GM18873 (cell line): ENCODE measurements at regions not wholly inside any gene's neighbourhood (a gene's known extent, or its start where the extent isn't known, plus 50 kb on each side); places are given as distances from the start of the nearest gene placed in this dataset.
A peak's percentile ranks its signal among the peaks of the same experiment; 100 is the strongest.

Experiments
- ATAC-seq: cut with Tn5 transposase; IDR thresholded peaks from one replicate; pipeline ENCODE4 v1.9.1; 2021; ENCODE audit warnings: mild to moderate bottlenecking, moderate library complexity, moderate number of reproducible peaks; ENCODE audit not compliant: unreplicated experiment, low FRiP score

DNA sequence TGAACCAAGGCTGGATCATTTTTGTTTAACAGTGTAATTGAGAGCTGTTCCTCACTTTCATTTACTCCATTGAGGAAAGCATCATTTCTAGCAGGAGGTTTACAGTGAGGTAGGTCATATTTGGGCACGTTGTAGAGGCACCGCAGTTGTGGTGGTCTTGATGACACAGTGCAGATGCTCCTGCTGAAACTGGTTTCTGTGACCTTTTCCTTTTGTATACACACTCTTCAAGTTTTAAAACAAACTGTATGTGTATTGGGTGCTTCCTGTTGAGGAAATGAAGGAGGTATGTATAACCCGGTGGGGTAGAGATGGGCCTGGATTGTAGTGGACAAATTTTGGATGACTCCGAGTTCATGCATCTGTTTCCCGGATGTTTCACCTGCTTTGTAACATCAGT lies 456.3 kb upstream of the RGS6 start:
- ATAC-seq = no peak

DNA sequence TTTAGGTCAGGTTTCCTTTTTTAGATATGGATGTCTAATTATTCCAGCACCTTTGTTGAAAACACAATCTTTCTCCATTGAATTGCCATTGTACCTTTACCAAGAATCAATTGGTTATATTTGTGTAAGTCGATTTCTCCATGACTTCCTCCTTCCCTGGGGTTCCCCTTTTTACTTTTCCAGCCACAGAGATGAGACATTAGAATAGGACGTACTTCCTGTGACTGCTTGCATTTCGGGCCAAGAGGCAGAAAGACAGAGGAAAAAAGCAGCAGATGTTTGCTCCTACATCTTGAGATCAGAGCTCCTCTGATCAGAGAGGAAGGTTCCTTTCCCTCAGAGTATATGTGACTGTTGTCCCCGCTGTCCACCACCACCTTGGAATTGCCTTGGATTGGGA lies 453.7 kb upstream of the RGS6 start:
- ATAC-seq = no peak

GRCh38 chr14:71481021-71481654 lies 451.1 kb upstream of the RGS6 start:
- ATAC-seq = no peak

DNA sequence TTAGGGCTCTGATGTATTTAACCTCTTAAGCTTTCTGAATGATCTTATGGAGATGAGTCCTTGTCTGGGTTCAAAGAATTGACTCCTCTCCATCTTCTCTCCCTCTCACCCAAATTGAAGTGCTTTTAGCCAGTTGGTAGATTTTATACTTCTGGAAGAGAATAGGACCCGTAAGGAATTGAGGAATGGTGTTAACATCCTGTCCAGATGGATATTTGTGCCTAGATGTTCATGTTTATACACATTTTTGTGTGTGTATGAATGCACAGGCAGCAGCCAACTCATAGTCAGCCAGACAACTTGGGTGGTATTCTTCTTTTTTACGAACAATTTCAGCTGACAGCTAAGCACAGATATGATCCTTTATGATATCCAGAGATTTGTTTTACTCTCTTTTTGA lies 449.6 kb upstream of the RGS6 start:
- no peak for ATAC-seq

GRCh38 chr14:71483154-71483553 lies 449.1 kb upstream of the RGS6 start:
- ATAC-seq = no peak

DNA sequence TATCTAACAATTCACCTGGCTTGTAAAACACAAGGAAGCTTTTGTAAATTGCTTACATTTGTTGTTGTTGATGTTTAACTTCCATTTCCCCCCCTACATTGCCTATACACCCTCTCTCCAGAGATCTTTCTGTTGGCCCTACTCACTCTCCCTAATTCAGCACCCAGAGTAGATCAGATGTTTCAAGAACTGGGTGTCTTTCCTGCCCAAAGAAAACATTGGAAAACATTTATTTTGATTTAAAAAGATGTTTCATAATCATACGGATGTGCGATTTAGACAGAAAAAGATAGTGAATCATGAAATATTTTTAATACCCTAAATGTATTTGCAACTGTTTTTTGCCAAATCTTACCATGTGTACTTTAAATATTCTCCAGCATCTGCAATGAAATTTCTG lies 446.4 kb upstream of the RGS6 start:
- ATAC-seq = no peak

DNA sequence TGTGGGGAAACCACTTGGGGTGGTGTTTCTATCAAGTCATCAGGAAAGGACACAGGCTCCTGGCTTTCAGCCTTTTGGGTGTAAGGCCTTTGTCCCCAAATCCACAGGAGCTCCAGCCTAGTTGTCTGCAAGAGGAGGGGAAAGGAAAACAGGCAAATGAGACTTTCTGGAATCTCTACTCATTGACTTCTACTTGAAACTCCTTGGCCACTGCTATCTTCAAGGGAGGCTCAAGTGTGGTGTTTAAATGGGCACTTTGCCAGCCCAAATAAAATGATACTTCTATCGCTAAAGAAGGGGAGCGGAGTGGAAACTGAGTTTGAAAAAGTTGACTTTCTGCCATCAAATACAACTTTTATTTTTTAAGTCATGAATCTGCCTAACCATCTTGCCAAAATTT lies 445.9 kb upstream of the RGS6 start:
- ATAC-seq = no peak

GRCh38 chr14:71487449-71487848 lies 444.8 kb upstream of the RGS6 start:
- ATAC-seq = no peak

- ATAC-seq = no peak
Observed at GRCh38 chr14:71487941-71488340, 444.3 kb upstream of the RGS6 start.

DNA sequence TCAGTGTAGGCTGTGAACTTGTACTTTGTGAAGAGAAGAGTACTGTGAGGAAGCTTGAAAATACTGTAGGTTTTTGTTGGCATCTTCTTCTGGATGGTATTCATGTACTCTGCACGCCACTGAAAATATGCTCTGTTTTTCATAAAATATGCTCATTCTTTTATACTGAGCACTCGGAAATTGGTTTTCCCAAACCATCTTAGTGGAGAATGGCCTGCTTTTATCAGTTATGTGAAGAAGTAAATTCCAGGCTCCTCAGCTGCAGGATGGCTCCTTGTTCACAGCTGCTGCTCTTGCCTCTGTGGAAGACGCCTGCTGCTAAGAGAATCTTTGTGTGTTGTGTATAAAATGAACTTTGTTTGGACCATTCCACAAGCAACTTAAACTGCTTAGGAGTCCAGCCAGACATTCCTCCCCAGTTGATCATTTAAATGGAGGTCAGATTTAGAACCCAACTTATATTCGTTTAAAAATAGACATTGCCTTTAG lies 443.5 kb upstream of the RGS6 start:
- no peak for ATAC-seq

DNA sequence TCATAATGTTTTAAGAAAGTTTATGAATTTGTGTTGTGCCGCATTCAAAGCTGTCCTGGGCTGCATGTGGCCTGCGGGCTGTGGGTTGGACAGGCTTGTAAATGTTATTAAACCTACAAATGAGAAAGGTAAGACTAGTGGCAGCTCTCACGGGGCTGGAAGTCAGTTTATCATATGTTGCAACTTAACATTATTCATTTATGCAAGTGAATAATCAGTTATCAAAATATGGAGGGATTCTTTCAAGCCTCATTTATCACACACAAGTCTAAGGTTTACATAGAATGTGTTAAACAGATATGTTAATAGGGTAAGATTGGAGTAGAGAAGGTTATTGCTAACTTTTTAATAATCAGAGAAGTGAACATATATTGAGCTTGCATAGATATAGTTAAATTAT lies 442.5 kb upstream of the RGS6 start:
- no peak for ATAC-seq

DNA sequence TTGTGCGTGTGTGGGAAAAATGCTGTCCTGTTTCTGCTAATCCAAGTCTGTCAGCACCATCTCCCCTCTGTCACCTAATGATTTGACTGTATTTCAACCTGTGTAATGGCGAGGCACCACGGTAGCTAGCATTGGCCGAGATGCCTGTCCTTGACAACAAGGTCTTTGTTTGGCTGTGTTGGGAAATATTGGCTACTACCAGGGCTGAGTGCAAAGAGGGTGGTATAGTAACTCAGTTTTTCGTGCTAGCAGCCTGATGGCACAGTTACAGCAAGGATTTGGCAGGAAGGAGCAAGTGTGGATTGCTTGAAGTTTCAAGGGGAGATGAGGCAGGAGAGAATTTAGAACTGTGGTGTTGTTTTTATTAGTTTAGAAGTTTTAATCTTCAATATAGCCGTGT lies 440.3 kb upstream of the RGS6 start:
- no peak for ATAC-seq

DNA sequence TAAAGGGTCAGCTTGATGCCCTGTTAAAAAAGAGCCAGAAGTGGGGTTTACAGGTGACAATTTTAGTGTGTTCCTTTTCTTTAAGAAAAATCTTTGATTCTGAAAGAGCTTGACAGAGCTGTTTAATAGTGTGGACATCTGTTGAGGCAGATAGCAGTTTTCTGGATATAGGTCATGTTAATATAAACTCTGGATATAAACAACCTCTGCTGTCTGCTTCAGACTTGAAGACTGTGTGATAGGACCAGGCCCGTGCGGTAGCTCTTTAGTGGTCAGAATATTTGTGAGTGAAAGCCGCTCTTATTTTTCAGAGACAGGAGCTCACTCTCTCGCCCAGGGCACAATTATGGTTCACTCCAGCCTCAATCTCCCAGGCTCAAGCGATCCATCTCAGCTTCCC lies 439.9 kb upstream of the RGS6 start:
- ATAC-seq = no peak

GRCh38 chr14:71497645-71498086 lies 434.6 kb upstream of the RGS6 start:
- ATAC-seq = peak; percentile 68

DNA sequence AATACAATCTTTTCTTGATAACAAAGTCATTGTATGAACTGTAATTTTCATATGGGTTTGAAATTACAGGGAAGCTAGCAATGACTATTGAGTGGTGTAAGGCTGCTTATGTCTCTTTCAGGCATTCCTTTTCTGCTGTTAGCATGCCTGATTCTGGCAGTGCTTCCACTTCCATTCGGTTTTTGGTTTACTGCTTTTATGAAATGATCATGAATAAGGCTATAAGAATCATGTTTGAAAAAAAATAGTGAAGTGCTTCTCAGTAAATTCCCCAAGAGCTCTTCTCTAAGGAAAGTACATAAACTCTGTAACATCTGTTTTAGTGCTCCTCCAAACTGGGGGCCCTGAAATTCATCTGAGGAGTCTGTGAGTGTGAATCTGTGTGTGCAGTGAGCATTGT lies 434.0 kb upstream of the RGS6 start:
- no peak for ATAC-seq

- ATAC-seq = no peak
Observed at GRCh38 chr14:71499018-71499417, 433.2 kb upstream of the RGS6 start.

DNA sequence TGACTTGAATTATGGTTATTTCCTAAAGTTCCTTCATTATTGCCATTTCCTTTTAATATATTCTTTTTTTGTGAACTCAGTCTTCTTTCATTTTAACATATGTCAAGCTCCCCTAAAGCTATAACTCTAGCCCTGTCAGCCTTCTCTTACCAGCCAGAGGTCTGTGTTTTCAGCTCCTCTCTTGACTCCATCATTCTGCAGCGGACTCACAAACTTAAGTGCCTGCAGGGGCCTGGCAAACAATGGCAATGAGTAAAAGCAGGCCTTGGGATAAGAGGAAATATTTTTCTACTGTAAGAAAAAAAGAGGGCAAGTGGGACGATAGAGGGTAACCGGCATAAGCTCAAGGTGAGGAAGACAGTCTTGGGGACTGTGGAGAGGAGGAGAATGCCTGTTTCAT lies 424.5 kb upstream of the RGS6 start:
- no peak for ATAC-seq

GRCh38 chr14:71508901-71509300 lies 423.3 kb upstream of the RGS6 start:
- ATAC-seq = no peak

DNA sequence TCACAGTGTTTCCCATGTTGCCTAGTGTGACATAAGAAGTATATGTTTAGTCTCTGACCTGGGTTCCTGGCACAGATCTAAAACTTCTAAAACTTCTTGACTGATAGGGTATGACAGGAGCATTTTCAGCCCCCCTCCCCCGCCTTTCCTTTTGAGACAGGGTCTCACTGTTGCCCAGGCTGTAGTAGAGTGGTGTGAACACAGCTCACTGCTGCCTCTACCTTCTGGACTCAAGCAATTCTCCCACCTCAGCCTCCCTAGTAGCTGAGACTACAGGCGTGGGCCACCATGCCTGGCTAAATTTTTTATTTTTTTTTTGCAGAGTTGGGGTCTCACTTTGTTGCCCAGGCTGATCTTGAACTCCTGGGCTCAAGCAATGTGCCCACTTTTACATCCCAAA lies 421.1 kb upstream of the RGS6 start:
- ATAC-seq = no peak

- no peak for ATAC-seq
Observed at GRCh38 chr14:71514941-71515919, 417.0 kb upstream of the RGS6 start.

- ATAC-seq = no peak
Observed at GRCh38 chr14:71521238-71522135, 410.7 kb upstream of the RGS6 start.
